ENCODE measurements at regions not wholly inside any gene's neighbourhood (a gene's known extent, or its start where the extent isn't known, plus 50 kb on each side); places are given as distances from the start of the nearest gene placed in this dataset.

GRCh38 chr21:15285556-15285955 is 220.8 kb upstream of the NRIP1 start (continued):
- TF ChIP-seq CTCF (IDR thresholded peaks at IDR 0.05 in 2 of 3, conservative IDR thresholded peaks at IDR 0.05 in 1 of 3; ENCODE audit: control insufficient read depth in 2 of 3, extremely low read depth in 1 of 3, insufficient read depth in 1 of 3, low read depth in 3 of 3, low read length in 3 of 3) (no peak), CBFB (IDR thresholded peaks at IDR 0.05; ENCODE audit: low read depth) (no peak), NR2C2 (IDR thresholded peaks at IDR 0.05; ENCODE audit: borderline replicate concordance, control insufficient read depth, insufficient read length, low read depth) (no peak), PML (IDR thresholded peaks at IDR 0.05; ENCODE audit: low read length) (no peak)

- no peak for FAIRE-seq
- TF ChIP-seq SIX5 (IDR thresholded peaks at IDR 0.05; ENCODE audit: low read depth, low read length, severe bottlenecking), result no peak
- TF ChIP-seq NFYB (IDR thresholded peaks at IDR 0.05; ENCODE audit: insufficient read depth, low read depth, low read length), result no peak
- no peak for TF ChIP-seq TAF1 (IDR thresholded peaks at IDR 0.05; ENCODE audit: borderline replicate concordance, low read depth, low read length)
- TF ChIP-seq LARP7 (IDR thresholded peaks at IDR 0.05), result no peak
- no peak for TF ChIP-seq PRDM15 (CRISPR knock-in tag; IDR thresholded peaks at IDR 0.05)
- no peak for TF ChIP-seq ZNF207 (IDR thresholded peaks at IDR 0.05; ENCODE audit: borderline replicate concordance)
- no peak for TF ChIP-seq EGR1 (IDR thresholded peaks at IDR 0.05; ENCODE audit: borderline replicate concordance in 1 of 2, low read depth in 2 of 2, low read length in 2 of 2)
- no peak for TF ChIP-seq HSF1 (IDR thresholded peaks at IDR 0.05; ENCODE audit: low read depth, low read length)
- TF ChIP-seq TARDBP (IDR thresholded peaks at IDR 0.05; ENCODE audit: borderline replicate concordance), result no peak
- no peak for TF ChIP-seq E2F4 (IDR thresholded peaks at IDR 0.05; ENCODE audit: low read depth, low read length)
- TF ChIP-seq RBBP5 (conservative IDR thresholded peaks at IDR 0.05), result no peak
- no peak for TF ChIP-seq CREM (IDR thresholded peaks at IDR 0.05; ENCODE audit: low read depth)
- TF ChIP-seq CHD2 (IDR thresholded peaks at IDR 0.05; ENCODE audit: borderline replicate concordance, low read depth, low read length), result no peak
These were observed 224.4 kb upstream of the NRIP1 start for GRCh38 chr21:15289246-15289645.

More at GRCh38 chr21:15289246-15289645, 224.4 kb upstream of the NRIP1 start:
- H3K4me3 ChIP-seq, result no peak overlapping the region
- DNase-seq (ENCODE audit: low read depth, low spot score), result no peak
- H3K9me3 ChIP-seq (replicated peaks; ENCODE audit: control insufficient read depth, insufficient read depth, low read length), result no peaks in the 10 kb centered on the region
- H4K20me1 ChIP-seq (ENCODE audit: control insufficient read depth, insufficient read depth), result no peaks in the 10 kb centered on the region
- intact Hi-C loops (cut with micrococcal nuclease; ENCODE audit: unreplicated experiment) (no loop called here), in situ Hi-C loops (cut with MboI) (no loop called here)
- no peak overlapping the region for H3K27ac ChIP-seq (ENCODE audit: control insufficient read depth, insufficient read depth)
- SMC1A ChIA-PET (ENCODE audit: uncharacterized antibody, unreplicated experiment), result interaction anchor here (0.6 kb wide), 1 partner anchor 373 kb away, joined by 4 read pairs; no protein-coding TSS in a partner anchor
- H3K79me2 ChIP-seq (ENCODE audit: control insufficient read depth, insufficient read depth, low read length), result no peaks in the 10 kb centered on the region
- H3K27me3 ChIP-seq (replicated peaks in 1 of 2; ENCODE audit: control insufficient read depth in 2 of 2, insufficient read depth in 2 of 2, low read length in 1 of 2), result no peaks in the 10 kb centered on the region
- no peaks in the 10 kb centered on the region for H3K36me3 ChIP-seq (ENCODE audit: control insufficient read depth in 2 of 2, insufficient read depth in 2 of 2, low read length in 1 of 2)
- BruUV-seq (replicated peaks), result no TSS peak
- RAD21 ChIA-PET (ENCODE audit: unreplicated experiment), result no interaction called here
- H2AFZ ChIP-seq (ENCODE audit: control insufficient read depth, low read depth, low read length), result no peak overlapping the region
- POLR2A ChIA-PET, result no interaction called here
- no peak overlapping the region for H3K4me2 ChIP-seq (ENCODE audit: control insufficient read depth, insufficient read depth)
- no peak overlapping the region for H3K9ac ChIP-seq (ENCODE audit: control insufficient read depth, insufficient read depth, low read length)
- no peak for ATAC-seq
- no peaks in the 10 kb centered on the region for H3K4me1 ChIP-seq (ENCODE audit: control insufficient read depth, insufficient read depth, low read length)
- WGBS (ENCODE audit: insufficient coverage, insufficient replicate concordance, low lambda C conversion rate, missing lambda C conversion rate), result 60% methylated on average over 13 of the region's 13 CpGs
- CTCF ChIA-PET, result no interaction called here
